Keratinocyte (primary cell): ENCODE measurements at regions not wholly inside any gene's neighbourhood (a gene's known extent, or its start where the extent isn't known, plus 50 kb on each side); places are given as distances from the start of the nearest gene placed in this dataset.

ENCODE experiments used
- DNase-seq: peaks from one replicate; pipeline ENCODE4 v3.0.0-alpha.2; 2011; ENCODE audit warnings: low read depth, missing footprints, low spot score
- FAIRE-seq: peaks from 2 replicates; lab custom pipeline; 2011; peaks lifted over from hg19 to GRCh38; lab: Jason Lieb, UNC
- H2AFZ ChIP-seq: 2 replicates; pipeline ENCODE4 v1.6.0; 2012; ENCODE audit warnings: low read length, control low read depth, inconsistent platforms; ENCODE audit not compliant: control insufficient read depth
- H3K27ac ChIP-seq: 2 replicates; pipeline ENCODE4 v1.5.1; 2011; ENCODE audit warnings: low read length; ENCODE audit not compliant: control insufficient read depth, insufficient read depth
- H3K27me3 ChIP-seq: 3 replicates; pipeline ENCODE4 v1.6.0; 2011; ENCODE audit warnings: low read length; ENCODE audit not compliant: control insufficient read depth, insufficient read depth; ENCODE audit errors: extremely low read depth
- H3K36me3 ChIP-seq, 2 experiments: 2 replicates in 1 of 2; 3 replicates in 1 of 2; pipeline ENCODE4 v1.5.1; 2011; ENCODE audit warnings: low read length in 2 of 2, mild to moderate bottlenecking in 1 of 2; ENCODE audit not compliant: control insufficient read depth in 2 of 2, insufficient read depth in 2 of 2; ENCODE audit errors: extremely low read depth in 1 of 2
- H3K4me1 ChIP-seq: 3 replicates; pipeline ENCODE4 v1.5.1; 2011; ENCODE audit warnings: low read length; ENCODE audit not compliant: control insufficient read depth, insufficient read depth; ENCODE audit errors: extremely low read depth
- H3K4me2 ChIP-seq: 3 replicates; pipeline ENCODE4 v1.6.0; 2011; ENCODE audit warnings: low read depth, low read length; ENCODE audit not compliant: control insufficient read depth, insufficient read depth; ENCODE audit errors: extremely low read depth
- H3K4me3 ChIP-seq, 3 experiments: fragments of 200-600 bp in 1 of 3; sonication (generic) in 1 of 3; 2 replicates in 2 of 3; 3 replicates in 1 of 3; pipeline ENCODE4 v1.5.1; 2011 to 2016; ENCODE audit warnings: low read length in 3 of 3, mild to moderate bottlenecking in 3 of 3, control low read depth in 2 of 3, inconsistent platforms in 1 of 3, low read depth in 1 of 3, mixed read lengths in 1 of 3, mixed run types in 1 of 3, moderate library complexity in 1 of 3; ENCODE audit not compliant: control insufficient read depth in 2 of 3, insufficient read depth in 2 of 3; ENCODE audit errors: extremely low read depth in 1 of 3
- H3K79me2 ChIP-seq: 2 replicates; pipeline ENCODE4 v1.6.0; 2012; ENCODE audit warnings: low read length; ENCODE audit not compliant: control insufficient read depth, insufficient read depth
- H3K9ac ChIP-seq: 3 replicates; pipeline ENCODE4 v1.6.0; 2011; ENCODE audit warnings: low read length; ENCODE audit not compliant: control insufficient read depth, insufficient read depth; ENCODE audit errors: extremely low read depth
- H3K9me1 ChIP-seq: 3 replicates; pipeline ENCODE4 v1.6.0; 2011; ENCODE audit warnings: low read length; ENCODE audit not compliant: control insufficient read depth, insufficient read depth; ENCODE audit errors: extremely low read depth
- H3K9me3 ChIP-seq: 2 replicates; pipeline ENCODE4 v1.5.1; 2012; ENCODE audit warnings: low read depth, low read length; ENCODE audit not compliant: control insufficient read depth
- H4K20me1 ChIP-seq: 3 replicates; pipeline ENCODE4 v1.6.0; 2011; ENCODE audit warnings: low read length; ENCODE audit not compliant: control insufficient read depth, insufficient read depth; ENCODE audit errors: extremely low read depth
- EZH2 ChIP-seq: IDR thresholded peaks from one replicate; pipeline ENCODE4 v1.6.1; 2012; ENCODE audit warnings: inconsistent platforms, mild to moderate bottlenecking, low read length, moderate library complexity
- dilution Hi-C: fragments of 300-500 bp; cut with MboI; formaldehyde crosslinking; loops from one replicate; pipeline ENCODE4 v1.7.0; 2020; ENCODE audit warnings: low sequenced_read_pairs; ENCODE audit not compliant: extremely low pct_ligation_motif_present
- TF ChIP-seq, protein P1 (sequence below), 3 experiments: IDR thresholded peaks in 1 of 3; conservative IDR thresholded peaks in 1 of 3; optimal IDR thresholded peaks in 1 of 3; 2 replicates in 2 of 3; 3 replicates in 1 of 3; pipeline versions ENCODE3 to v1.5.1; 2011; ENCODE audit warnings: low read length in 3 of 3, mild to moderate bottlenecking in 3 of 3, moderate library complexity in 2 of 3, control low read depth in 1 of 3, inconsistent platforms in 1 of 3; ENCODE audit not compliant: insufficient read depth in 2 of 3; ENCODE audit errors: extremely low read depth in 1 of 3

DNA sequence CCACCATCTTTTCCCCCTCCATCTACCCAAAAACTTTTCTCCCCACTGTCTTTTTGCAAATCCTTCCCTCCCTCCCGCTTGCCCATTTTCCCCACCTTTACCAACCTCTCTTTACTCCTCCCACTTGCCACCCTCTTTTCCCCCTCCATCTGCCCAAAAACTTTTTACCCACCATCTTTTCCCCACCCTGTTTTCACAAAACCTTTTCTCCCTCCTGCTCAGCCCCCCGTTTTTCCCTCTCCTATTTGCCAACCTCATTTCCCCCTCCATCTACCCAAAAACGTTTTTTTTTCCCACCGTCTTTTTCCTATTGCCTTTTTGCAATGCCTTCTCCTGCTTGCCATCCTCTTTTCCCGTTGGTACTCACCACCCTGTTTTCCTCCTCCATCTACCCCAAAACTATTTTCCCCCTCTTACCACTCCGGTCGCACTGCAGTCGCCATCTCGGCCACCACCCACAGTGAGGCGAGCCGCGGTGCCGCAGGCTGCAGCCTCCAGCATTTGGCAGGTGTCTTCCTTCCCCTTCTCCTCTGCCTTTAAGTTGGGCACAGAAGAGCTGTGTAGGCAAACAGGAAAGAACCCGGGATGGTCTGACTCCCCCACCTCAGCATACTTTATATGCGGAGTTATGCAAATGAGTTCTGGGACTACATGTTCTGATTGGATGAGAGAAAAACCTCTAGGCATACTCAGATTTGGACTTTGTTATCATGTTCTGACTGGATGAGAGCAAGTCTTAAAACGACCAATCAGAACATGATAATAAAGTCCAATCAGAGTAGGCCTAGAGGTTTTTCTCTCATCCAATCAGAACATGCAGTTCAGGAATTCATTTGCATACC is 121.2 kb upstream of the VPREB1 start:
- Histone ChIP-seq H3K27me3 (no peaks in the 10 kb centered on the region), H3K4me2 (no peak overlapping the region), H3K4me3 (no peak overlapping the region), H3K9me3 (no peaks in the 10 kb centered on the region), H3K9me1 (no peaks in the 10 kb centered on the region), H3K36me3 (no peaks in the 10 kb centered on the region), H3K9ac (no peak overlapping the region), H4K20me1 (no peaks in the 10 kb centered on the region), H3K27ac (no peak overlapping the region), H2AFZ (no peak overlapping the region), H3K79me2 (no peaks in the 10 kb centered on the region), H3K4me1 (no peaks in the 10 kb centered on the region)
- DNase-seq (no peak), FAIRE-seq (no peak)
- dilution Hi-C loops, result no loop called here
- TF ChIP-seq, protein P1, sequence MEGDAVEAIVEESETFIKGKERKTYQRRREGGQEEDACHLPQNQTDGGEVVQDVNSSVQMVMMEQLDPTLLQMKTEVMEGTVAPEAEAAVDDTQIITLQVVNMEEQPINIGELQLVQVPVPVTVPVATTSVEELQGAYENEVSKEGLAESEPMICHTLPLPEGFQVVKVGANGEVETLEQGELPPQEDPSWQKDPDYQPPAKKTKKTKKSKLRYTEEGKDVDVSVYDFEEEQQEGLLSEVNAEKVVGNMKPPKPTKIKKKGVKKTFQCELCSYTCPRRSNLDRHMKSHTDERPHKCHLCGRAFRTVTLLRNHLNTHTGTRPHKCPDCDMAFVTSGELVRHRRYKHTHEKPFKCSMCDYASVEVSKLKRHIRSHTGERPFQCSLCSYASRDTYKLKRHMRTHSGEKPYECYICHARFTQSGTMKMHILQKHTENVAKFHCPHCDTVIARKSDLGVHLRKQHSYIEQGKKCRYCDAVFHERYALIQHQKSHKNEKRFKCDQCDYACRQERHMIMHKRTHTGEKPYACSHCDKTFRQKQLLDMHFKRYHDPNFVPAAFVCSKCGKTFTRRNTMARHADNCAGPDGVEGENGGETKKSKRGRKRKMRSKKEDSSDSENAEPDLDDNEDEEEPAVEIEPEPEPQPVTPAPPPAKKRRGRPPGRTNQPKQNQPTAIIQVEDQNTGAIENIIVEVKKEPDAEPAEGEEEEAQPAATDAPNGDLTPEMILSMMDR (optimal IDR thresholded peaks at IDR 0.05 in 1 of 3, IDR thresholded peaks at IDR 0.05 in 1 of 3, conservative IDR thresholded peaks at IDR 0.05 in 1 of 3; ENCODE audit: extremely low read depth in 1 of 3, insufficient read depth in 2 of 3, low read length in 3 of 3), result no peak
- no peak for TF ChIP-seq EZH2

DNA sequence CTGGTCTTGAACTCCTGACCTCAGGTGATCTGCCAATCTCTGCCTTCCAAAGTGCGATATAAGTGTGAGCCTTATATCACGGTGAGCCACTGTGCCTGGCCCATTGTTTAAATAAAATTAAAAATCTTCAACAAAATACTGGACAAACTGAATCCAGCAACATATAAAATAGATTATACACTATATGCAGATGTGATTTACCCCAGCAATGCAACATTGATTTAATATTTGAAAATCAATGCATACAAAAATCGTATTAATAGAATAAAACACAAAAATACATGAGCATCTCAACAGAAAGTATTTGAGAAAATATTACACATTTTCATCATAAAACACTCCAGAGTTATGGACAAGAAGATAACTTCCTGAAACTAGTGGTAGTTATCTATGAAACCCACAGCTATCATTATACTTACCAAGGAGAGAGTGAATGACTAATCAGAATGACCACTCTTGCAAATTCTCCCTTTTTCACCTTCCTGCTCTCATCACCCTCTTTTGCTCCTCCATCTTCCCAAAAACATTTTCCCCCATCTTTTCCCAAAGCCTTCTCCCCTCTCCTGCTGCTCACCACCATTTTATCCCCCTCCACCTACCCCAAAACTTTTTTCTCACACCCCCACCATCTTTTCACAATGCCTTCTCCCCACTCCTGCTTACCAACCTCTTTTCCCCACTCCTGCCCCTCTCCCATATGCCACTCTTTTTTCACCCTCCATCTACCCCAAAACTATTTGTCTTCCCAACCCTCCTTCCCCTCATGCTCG is 122.1 kb upstream of the VPREB1 start:
- H2AFZ ChIP-seq, result no peak overlapping the region
- no peaks in the 10 kb centered on the region for H3K27me3 ChIP-seq
- H3K9me1 ChIP-seq, result no peaks in the 10 kb centered on the region
- DNase-seq (no peak), FAIRE-seq (no peak)
- no peak overlapping the region for H3K9ac ChIP-seq
- H3K36me3 ChIP-seq, result no peaks in the 10 kb centered on the region
- H3K9me3 ChIP-seq, result no peaks in the 10 kb centered on the region
- no peaks in the 10 kb centered on the region for H4K20me1 ChIP-seq
- no peaks in the 10 kb centered on the region for H3K4me1 ChIP-seq
- TF ChIP-seq, protein P1 (optimal IDR thresholded peaks at IDR 0.05 in 1 of 3, IDR thresholded peaks at IDR 0.05 in 1 of 3, conservative IDR thresholded peaks at IDR 0.05 in 1 of 3; ENCODE audit: extremely low read depth in 1 of 3, insufficient read depth in 2 of 3, low read length in 3 of 3), result no peak
- TF ChIP-seq EZH2, result no peak
- H3K4me3 ChIP-seq, result no peak overlapping the region
- no peak overlapping the region for H3K4me2 ChIP-seq
- H3K27ac ChIP-seq, result no peak overlapping the region
- dilution Hi-C loops, result no loop called here
- no peaks in the 10 kb centered on the region for H3K79me2 ChIP-seq
